Uterus (tissue), 2 donors: ENCODE measurements at regions not wholly inside any gene's neighbourhood (a gene's known extent, or its start where the extent isn't known, plus 50 kb on each side); places are given as distances from the start of the nearest gene placed in this dataset.

Experiments
- POLR2A ChIP-seq, 2 donors: fragments of 450-650 bp; IDR thresholded peaks; one replicate each; pipeline ENCODE4 v1.6.1; 2016; ENCODE audit warnings: antibody characterized with exemption in 2 of 2, mild to moderate bottlenecking in 1 of 2, moderate library complexity in 1 of 2
- TF ChIP-seq, protein P1 (sequence below), 4 experiments: fragments of 200-600 bp in 2 of 4; fragments of 450-650 bp in 2 of 4; sonication (generic) in 2 of 4; IDR thresholded peaks; one replicate each; pipeline ENCODE4 v1.5.1; 2016 to 2019; ENCODE audit warnings: antibody characterized with exemption in 4 of 4, mild to moderate bottlenecking in 2 of 4, moderate library complexity in 1 of 4

DNA sequence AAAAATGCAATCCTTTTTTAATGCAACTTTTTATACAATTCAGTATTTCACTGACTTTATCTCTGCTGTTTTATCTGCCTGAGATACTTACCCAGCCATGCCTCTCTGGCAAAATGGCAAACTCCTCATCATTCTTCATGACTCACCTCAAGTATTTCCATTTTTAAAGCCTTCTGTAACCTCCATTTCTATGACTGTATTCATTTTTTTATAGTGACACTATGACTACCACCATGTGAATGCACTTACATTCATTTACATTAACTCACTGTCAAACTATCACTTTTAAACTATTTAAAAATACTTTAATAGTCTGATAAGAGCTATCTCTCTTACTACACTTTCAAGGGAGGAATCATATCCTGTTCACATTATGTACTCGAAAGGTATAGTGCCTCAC lies 99.4 kb upstream of the SCN7A start:
- TF ChIP-seq, protein P1, sequence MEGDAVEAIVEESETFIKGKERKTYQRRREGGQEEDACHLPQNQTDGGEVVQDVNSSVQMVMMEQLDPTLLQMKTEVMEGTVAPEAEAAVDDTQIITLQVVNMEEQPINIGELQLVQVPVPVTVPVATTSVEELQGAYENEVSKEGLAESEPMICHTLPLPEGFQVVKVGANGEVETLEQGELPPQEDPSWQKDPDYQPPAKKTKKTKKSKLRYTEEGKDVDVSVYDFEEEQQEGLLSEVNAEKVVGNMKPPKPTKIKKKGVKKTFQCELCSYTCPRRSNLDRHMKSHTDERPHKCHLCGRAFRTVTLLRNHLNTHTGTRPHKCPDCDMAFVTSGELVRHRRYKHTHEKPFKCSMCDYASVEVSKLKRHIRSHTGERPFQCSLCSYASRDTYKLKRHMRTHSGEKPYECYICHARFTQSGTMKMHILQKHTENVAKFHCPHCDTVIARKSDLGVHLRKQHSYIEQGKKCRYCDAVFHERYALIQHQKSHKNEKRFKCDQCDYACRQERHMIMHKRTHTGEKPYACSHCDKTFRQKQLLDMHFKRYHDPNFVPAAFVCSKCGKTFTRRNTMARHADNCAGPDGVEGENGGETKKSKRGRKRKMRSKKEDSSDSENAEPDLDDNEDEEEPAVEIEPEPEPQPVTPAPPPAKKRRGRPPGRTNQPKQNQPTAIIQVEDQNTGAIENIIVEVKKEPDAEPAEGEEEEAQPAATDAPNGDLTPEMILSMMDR (IDR thresholded peaks at IDR 0.05), result no peak
- no peak for TF ChIP-seq POLR2A (IDR thresholded peaks at IDR 0.05)
